ENCODE measurements at regions not wholly inside any gene's neighbourhood (a gene's known extent, or its start where the extent isn't known, plus 50 kb on each side); places are given as distances from the start of the nearest gene placed in this dataset.

DNA sequence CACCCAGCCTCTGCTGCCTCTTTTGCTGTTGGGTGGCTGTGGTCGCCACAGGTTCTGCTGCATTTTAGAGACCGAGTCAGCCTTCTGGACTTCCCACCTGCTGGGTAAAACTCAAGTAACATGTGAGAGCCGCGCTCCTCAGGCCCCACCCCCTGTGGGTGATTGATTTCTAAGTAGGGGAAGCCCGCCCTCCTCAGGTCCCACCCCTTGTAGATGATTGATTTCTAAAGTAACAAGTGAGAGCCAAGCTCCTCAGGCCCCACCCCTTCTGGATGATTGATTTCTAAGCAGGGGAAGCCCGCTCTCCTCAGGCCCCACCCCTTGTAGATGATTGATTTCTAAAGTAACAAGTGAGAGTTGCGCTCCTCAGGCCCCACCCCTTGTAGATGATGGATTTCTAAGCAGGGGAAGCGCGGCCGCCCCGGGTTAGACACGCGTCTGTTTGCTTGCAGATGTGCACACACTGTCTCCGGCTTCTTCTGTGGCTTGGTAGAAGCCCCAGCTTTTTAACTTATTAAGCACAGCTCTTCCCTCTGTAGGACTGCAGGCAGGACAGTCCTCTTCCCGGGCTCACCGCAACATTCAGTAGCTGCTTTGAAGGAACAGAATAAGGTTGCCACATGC is 83.4 kb downstream of the FAM43A start:
- peak; percentile 97 for DNase-seq (ENCODE audit: low spot score)

DNA sequence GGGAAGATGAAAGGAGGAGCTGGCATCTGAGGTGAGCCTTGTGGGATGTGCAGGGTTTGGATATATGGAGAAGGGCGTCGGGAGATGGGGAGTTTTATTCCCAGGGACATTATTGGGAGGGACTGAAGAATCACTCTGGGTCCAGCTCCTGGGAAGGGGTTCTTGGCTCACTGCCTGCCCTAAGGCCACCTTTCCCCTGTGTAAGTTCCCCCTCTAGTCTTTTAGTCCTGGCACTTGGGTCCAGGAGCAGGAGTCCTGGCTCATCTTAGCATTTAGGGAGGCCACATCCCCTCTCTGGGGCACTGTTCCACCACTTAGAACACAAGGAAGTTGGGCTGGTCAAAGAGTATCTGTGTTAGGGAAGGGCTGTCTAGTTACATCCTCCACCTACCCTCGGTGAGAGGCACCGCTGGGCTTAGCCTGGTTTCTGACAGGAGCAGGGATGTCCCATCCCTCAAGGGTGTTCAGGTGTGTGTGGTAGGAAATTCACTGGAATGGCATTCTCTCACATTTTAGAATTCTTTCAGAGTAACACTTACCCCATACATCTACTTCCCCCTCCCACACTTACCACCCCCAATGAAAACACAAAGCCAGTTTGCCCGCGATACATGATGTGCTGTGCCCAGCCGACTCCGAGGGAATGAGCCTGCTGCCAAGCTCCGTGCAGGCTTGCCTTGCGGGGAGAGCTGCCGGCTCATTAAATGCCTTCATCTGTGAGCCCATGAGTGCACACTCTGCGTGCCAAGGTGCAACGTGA is 86.7 kb downstream of the FAM43A start:
- DNase-seq (ENCODE audit: low spot score), result no peak

DNA sequence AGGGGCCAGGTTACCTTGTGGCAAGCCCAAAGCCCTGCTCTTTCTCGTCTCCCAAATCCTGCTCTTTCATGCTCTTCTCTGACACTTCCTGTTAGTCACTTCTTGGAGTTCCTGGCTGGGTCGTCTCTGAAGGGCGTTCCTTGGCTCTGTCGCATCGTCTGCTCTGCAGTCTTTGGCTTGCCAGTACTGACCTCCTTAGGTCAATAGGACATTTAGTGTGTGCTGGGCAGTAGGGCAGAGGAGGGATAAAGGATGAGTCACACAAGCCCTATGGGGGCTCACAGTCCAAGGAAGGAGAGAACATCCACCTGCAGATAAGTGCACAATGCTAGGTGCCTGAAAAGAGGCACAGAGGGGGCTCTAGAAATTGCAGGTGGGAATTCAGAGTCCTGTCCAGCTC is 87.5 kb downstream of the FAM43A start:
- no peak for DNase-seq (ENCODE audit: low spot score)

DNA sequence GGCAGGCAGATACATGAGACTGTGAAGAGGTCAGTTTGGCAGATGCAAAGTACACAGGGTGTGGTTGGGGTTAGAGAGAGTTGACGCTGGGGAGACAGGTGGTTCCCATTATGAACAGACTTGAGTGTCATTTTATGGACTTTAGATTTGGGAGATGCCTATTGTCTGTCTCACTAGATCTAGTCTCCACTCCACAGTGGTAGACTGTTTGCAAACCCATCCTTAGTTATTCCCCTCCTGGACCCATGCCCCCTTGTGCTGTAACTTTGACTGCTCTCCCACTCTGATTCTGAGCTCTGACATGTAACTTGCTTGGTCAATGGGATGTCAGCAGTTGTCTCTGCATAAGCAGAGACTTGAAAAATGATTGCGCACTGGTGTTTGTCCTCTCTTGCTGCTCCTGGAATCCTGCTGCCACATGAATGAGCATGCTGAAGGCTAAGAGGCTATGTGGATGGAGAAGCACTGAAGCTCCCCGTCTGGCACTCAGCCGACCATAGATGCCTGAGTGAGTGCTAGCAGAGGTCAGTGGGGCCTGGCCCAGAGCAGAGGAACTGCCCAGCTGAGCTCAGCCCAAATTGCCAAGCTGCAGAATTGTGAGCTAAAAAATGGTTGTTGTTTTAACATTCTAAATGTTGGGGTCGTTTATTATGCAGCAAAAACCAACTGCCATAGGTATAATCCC is 88.2 kb downstream of the FAM43A start:
- no peak for DNase-seq (ENCODE audit: low spot score)

DNA sequence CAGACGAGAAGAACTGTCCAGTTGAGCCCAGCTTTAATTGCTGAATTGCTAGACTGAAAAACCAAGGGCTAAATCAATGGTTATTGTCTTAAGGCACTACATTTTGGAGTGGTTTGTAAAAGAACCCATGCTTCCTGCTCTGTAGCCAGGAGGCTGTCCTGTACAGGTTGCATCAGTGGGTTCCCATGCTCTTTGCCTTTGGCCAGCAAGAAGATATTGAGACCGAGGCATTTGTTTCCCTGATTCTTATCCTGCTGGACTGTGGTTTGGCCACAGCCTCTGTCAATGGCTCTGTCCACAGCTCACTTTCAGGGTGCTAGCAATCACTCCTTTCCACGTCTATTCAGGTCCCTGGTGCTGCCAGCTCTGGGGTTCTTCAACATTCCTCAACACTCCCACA is 89.6 kb downstream of the FAM43A start:
- DNase-seq (ENCODE audit: low spot score), result no peak

DNA sequence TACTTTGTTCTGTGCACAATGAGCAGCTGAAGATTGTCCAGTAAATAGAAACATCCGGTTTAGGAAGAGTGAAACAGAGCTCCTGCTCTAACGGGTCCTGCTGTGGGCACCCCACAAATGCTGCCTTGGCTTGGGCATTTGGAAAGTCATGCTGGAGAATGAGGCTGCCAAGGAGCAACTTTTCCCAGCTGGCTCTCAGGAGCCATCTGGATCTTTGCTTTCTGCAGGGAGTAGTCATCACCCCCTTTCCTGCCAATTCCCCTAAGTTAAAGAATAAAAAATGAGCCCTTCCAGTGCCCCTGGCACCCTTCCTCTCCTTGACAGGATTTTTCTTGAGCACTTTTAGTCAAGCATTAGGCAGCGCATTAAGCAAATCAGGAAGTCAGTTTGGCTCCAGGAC is 90.0 kb downstream of the FAM43A start:
- DNase-seq (ENCODE audit: low spot score), result no peak

DNA sequence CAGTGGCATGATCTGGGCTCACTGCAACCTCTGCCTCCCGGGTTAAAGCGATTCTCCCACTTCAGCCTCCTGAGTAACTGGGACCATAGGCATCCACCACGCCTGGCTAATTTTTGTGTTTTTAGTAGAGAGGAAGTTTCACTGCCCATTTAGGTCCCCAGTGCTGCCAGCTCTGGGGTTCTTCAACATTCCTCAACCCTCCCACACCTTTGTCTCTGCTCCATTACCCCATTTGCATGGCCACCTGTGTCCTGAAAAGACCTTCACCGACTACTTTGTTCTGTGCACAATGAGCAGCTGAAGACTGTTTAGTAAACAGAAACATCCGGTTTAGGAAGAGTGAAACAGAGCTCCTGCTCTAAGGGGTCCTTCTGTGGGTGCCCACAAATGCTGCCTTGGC is 92.0 kb downstream of the FAM43A start:
- DNase-seq (ENCODE audit: low spot score), result no peak

DNA sequence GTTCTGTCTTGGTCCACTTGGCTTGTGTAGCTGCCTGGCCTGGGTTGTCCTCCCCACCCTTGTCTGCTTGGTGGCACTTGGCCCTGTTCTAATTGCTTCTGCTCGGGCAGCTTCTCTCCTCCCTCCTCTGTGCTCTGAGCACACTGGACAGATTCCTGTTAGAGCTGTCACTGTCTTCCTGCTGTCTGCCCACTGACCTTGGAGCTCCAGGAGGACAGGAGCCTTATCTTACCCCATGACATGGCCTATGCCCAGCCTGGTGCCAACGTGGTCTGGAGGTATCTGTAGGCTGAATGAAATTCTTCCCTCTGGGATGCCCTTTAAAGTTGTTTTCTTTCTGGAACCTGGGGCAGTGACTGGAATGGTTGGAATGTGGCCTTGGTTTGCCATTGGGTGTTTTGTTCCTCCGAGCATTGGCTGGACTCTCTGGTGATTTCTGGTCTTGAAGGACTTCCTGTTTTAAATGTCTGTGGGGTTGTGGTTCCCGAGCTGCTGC is 94.1 kb downstream of the FAM43A start:
- DNase-seq (ENCODE audit: low spot score), result no peak

DNA sequence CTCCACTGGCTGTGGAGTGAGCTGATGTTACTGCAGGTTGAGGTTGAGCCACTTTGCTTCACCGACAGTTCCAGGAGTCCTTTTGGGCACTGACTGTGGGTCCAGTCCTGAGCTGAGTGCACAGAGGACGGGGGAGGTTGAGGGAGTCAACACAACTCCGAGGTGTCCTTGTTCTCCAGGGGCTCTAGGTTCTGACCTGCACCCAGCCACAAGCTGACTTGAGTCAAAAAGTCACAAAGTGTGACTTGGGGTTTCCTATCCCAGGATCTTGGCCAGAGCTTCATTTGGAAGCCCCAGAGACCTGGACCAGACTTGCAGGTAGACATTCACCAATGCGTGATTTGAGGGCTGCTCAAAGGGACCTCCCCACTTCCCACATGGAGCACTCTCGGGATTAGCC is 95.0 kb downstream of the FAM43A start:
- no peak for DNase-seq (ENCODE audit: low spot score)

DNA sequence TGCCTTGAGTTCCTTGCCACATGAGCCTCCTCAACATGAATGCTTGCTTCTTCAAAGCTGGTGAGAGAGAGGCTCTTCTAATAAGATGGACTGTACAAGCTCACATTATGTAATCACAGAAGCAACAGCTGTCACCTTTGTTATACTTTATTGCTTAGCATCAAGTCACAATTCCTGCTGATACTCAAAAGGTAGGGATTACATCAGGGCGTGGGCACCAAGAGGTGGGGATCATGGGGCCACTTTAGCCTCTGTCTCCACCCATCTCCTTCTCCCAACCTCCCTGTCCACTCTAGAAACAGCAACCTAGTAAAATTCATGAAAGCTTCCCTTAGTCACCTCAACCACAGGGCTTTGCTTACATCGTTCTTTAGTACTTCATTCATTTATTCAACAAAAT is 95.9 kb downstream of the FAM43A start:
- DNase-seq (ENCODE audit: low spot score), result no peak

DNA sequence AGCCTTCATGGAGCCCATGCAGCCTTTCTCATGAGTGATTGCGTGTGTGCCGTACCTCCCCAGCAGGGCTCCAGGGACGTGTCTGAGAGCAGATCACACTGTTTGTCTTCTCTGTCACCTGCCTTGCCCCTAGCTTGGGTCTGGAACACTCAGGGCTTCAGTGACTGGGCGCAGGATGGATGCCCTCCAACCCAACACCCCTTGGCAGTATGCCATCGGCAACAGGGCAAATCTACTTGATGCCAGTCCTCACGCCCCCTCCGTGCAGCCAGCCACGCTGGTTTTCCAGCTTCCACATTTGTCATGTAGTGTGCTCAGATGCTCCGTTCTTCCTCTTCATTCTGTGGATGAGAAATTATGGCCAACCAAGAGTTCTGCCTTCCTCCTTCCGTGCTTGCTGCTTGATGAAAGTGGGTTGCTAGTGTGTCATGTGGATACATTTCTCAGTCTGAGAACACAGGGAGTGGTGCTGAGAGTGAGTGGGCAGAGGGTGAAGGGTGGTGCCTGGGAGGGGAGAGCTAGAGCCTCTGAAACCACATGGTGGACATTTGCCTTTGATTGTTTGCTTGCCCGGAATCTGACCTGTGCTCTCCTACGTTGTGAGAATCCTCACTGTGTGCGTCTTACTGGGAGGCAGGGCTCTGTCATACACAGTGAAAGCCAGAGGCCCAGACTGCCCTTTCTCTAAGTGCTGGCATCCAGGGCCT is 97.2 kb downstream of the FAM43A start:
- DNase-seq (ENCODE audit: low spot score), result no peak

DNA sequence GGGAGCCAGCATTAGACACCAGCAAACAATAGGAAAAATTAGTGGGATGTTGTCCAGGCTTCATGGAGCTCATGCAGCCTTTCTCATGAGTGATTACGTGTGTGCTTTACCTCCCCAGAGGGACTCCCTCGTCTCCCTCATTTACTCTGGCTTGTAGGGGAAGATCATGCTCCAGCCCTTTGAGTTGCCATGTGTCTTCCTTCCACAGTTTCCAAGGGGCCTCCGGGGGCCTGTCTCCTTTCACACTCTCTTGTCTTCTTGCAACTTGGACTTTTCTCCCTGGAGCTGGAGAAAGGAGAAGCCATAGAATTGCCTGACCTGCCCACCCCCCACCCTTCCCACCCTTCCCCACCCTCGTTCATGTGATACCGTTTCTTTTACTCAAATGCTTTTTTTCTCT is 98.7 kb downstream of the FAM43A start:
- no peak for DNase-seq (ENCODE audit: low spot score)

DNA sequence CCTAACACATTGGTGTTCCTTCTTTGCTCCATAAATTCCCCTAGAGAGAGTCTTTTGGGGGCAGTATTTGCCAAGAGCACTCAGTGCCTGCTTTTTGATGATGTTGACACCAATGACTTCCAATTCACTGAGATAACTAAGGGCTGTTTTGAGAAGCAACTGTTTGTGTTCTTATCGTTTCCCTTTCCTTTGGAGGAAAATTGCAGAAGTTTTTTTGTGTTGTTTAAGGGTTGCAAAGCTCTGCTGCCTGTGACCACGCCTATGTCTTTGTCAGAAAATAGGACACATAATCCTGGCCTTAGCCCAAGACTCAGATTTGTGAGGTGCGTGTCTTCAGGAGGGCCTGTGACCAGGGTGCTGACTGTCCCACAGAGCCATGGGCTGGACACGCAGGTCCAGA is 99.6 kb downstream of the FAM43A start:
- no peak for DNase-seq (ENCODE audit: low spot score)

DNA sequence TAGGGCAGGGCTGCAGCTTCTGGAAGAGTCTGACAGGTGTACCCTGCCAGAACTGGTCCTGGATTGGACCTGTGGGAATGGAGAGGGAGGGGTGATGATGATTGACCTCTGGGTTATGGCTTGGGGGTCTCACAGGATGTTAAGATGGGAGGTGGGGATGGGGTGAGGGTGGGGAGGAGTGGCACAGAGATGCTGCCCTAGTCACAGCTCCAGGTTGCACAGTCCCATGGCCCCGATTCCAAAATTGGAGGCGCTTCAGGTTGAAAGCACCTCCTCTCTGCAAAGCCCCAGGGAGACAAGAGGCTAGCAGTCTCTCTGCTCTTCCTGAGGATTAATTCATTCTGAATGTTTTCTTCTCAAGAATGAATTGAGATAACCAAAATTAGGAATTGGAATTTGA is 101.4 kb downstream of the FAM43A start:
- no peak for DNase-seq (ENCODE audit: low spot score)

DNA sequence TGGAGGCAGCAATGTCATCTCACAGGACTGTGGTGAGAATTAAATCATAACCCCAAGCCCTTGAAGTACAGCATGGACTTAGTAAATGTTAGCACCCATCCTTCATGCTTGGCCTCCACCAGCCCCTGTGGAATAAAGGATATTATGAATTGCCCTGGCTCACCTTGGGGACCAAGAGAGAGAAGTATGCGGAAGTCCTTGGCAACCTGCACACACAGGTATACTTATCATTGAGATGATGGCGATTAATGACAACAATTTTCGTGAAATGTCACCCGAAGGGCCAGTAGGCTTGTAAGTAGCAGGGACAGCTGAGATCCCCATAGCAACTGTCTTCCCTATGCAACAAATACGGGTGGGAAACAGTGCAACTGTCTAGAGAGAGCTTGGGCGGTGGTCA is 102.0 kb downstream of the FAM43A start:
- no peak for DNase-seq (ENCODE audit: low spot score)

DNA sequence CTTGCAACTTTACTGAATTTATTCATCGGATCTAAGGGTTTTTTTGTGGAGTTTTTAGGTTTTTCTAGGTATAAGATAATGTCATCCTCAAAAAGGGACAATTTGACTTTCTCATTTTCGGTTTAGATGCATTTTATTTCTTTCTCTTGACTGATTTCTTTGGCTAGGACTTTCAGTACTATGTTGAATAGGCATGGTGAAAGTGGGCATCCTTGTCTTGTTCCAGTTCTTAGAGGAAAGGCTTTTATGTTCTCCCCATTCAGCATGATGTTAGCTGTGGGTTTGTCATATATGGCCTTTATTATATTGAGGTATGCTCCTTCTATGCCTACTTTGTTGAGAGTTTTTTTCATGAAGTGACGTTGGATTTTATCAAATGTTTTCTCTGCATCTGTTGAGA is 106.7 kb downstream of the FAM43A start:
- no peak for DNase-seq (ENCODE audit: low spot score)

DNA sequence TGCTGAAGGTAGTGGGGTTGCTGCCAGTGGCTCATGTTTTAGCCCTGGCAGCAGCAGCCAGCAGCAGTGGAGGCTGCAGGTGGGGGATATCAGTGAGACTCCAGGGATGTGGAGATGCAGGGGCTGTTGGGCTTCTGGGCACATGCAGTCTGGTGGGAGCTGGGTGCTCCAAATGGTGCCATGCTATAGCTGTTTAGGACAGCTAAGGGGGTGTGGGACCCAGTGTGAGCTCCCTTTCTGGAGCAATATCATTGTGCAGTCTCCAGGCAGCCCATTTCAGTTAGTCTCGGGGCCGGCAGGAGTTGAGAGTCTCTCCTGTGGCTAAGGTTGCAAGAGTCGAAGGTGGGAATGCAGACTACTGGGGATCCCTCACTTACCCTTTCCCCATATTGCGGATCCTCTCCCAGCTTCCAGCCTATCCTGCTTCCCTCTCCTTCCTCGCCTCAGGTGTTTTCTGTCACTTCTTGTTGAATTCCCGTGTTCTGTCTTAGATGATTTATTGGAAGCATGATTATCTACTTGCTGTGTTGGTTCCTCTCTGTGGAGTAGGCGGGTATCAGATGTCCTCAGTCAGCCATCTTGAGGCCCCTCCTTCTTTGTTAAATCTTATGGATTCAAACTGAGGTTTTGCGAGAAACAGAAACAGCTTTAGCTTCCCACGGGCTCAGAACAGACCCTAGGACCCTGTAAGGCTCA is 112.0 kb downstream of the FAM43A start:
- no peak for DNase-seq (ENCODE audit: low spot score)

DNA sequence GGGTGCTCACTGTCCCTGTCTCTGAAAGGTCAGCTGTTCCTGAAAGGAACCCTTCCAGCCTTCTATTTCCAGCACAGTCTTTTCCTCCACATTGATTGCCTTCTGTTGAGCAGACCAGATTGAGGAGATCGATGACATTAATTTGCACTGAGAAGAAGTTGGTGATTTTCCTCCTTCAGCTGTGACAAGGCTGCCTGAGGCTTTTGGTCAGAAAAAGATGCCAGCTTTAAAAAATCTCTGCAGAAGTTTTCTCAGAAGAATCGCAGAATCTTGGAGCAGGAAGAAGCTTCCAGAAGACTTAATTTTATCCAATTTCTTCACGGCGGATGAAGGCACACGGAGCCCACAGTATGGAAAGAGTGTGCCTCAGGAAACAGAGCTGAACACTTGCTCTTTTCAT is 112.8 kb downstream of the FAM43A start:
- no peak for DNase-seq (ENCODE audit: low spot score)

DNA sequence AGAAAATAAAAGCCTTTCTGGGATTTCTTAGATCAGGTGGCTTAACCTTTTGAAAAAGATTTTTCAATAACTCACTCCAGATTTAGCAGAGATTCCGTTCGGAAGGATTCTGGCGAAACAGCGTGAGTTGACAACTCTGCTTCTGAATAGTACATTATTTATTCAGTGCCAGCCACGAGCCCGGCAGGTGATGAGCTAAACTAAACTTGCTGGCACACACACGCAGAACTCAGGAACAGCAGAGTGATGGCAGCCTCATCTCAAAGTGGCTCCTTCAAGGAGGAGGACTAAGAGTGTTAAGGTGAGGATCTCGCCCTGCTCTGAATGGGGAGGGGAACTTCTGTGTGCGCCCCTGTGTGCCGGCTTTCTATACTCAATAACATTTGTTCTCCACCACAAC is 114.3 kb downstream of the FAM43A start:
- DNase-seq (ENCODE audit: low spot score), result no peak

DNA sequence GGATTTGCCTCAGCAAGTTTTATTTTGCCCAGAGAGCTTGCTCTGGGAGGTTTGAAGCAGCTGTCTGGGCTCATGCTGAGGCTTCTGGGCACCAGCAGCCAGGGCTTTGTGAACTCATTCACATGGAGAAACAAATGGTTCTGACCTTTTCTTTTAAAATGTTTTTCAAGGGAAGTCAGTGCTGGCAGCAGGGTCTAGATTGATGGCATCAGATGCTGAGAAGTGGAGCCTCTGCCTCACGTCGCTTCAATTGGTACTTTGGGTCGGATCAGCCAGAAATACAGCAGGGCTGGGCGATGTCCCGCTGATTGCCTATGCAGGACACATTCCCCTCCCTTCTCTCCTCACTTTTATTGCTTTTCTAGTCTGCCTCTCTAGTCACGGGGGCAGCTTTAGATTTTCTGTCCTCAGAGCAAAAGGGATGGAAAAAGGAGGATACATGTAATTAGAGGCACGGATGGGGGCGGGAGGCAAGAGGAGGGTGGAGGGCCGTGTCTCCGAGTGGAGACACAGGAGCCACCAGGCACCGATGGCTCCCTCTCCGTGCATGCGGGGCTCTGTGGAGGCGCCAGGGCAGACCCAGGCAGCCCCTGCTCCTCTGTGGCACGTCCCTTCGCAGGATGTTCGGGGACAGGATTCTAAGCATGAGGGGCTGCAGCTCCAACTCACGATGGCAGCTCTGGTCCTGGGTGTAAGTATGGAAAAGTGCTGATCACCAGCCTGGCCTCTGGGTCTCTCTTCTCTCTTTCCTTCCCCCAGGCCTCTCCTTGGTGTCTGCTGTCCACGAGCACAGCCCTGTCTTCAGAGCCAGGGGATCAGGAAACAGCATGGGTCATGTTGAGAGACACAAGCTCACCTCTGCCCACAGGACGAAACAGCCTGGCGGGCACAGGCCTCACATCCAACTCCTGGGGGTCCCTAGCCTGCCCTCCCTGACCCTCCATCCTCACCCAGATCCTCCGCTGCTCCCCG is 116.1 kb downstream of the FAM43A start:
- no peak for DNase-seq (ENCODE audit: low spot score)

DNA sequence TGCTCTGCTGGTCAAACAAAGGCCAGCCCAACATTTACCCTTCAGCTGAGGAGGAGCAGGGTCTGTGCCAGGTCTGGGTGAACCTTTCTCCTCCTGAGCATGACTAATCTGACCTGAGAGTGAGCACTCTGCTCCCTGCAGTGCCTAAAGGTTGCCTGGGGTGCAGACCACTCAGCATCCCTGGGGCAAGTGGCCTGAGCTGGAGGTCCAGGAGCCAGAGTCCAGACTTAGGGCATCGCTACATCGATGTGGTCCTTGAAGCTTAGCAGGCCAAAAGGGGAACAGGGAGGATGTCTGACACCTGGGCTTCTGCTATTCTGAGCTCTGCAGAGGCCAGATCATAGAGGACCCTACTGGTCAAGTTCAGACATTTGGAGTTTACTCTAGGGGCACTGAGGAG is 119.1 kb downstream of the FAM43A start:
- DNase-seq (ENCODE audit: low spot score), result no peak

Data from RKO (cell line).